Activated naive CD4-positive, alpha-beta T cell treated with Interleukin-2 at 50 U/mL for 16 hours (primary cell): ENCODE measurements at regions not wholly inside any gene's neighbourhood (a gene's known extent, or its start where the extent isn't known, plus 50 kb on each side); places are given as distances from the start of the nearest gene placed in this dataset.
"Not testable (repeated sequence)": the region's sequence is repeated elsewhere in the genome, so short reads cannot be mapped to it uniquely, and the experiment has no call there.

Experiments
- DNase-seq: peaks from one replicate; pipeline ENCODE4 v3.0.0-alpha.2; 2020

- not testable (repeated sequence) for DNase-seq
Observed at GRCh38 chr20:29883514-29884219, 1373.8 kb upstream of the DEFB115 start.

GRCh38 chr20:29884322-29884721 lies 1373.1 kb upstream of the DEFB115 start:
- DNase-seq = not testable (repeated sequence)

GRCh38 chr20:29885282-29886185 lies 1371.9 kb upstream of the DEFB115 start:
- not testable (repeated sequence) for DNase-seq

GRCh38 chr20:29891555-29891954 lies 1365.9 kb upstream of the DEFB115 start:
- not testable (repeated sequence) for DNase-seq
